Suprapubic skin (tissue), 4 donors: ENCODE measurements at regions not wholly inside any gene's neighbourhood (a gene's known extent, or its start where the extent isn't known, plus 50 kb on each side); places are given as distances from the start of the nearest gene placed in this dataset.

Experiments used
- DNase-seq, 2 donors: peaks; one replicate each; pipeline ENCODE4 v3.0.0-alpha.2; 2019; ENCODE audit warnings: low spot score in 2 of 2
- H3K27ac ChIP-seq: fragments of 200-600 bp; sonication (generic); one replicate; pipeline ENCODE4 v1.5.1; 2019
- H3K27me3 ChIP-seq: fragments of 200-600 bp; sonication (generic); one replicate; pipeline ENCODE4 v1.5.1; 2019
- H3K36me3 ChIP-seq: fragments of 200-600 bp; sonication (generic); one replicate; pipeline ENCODE4 v1.5.1; 2019
- H3K4me1 ChIP-seq: fragments of 200-600 bp; sonication (generic); one replicate; pipeline ENCODE4 v1.5.1; 2019
- H3K4me3 ChIP-seq: fragments of 200-600 bp; sonication (generic); one replicate; pipeline ENCODE4 v1.5.1; 2019; ENCODE audit warnings: mild to moderate bottlenecking
- H3K9me3 ChIP-seq: fragments of 200-600 bp; sonication (generic); one replicate; pipeline ENCODE4 v1.5.1; 2019
- EP300 ChIP-seq: sonication (generic); formaldehyde crosslinking; IDR thresholded peaks from one replicate; pipeline ENCODE4 v1.6.1; 2017; ENCODE audit warnings: antibody characterized with exemption
- POLR2A ChIP-seq, 2 donors: fragments of 450-650 bp; IDR thresholded peaks; one replicate each; pipeline ENCODE4 v1.6.1; 2017; ENCODE audit warnings: antibody characterized with exemption in 2 of 2, mild to moderate bottlenecking in 2 of 2, moderate library complexity in 2 of 2
- POLR2AphosphoS5 ChIP-seq, 3 donors: sonication (generic); formaldehyde crosslinking; IDR thresholded peaks; one replicate each; pipeline ENCODE4 v1.6.1; 2017; ENCODE audit warnings: antibody characterized with exemption in 3 of 3
- WGBS: methylation state at CpG from one replicate; pipeline ENCODE4 v1.1.5; 2018; 5-methylcytosine and 5-hydroxymethylcytosine counted together
- TF ChIP-seq, protein P1 (sequence below), 2 donors: fragments of 200-600 bp in 1 of 2; fragments of 450-650 bp in 1 of 2; sonication (generic) in 1 of 2; IDR thresholded peaks; one replicate each; pipeline ENCODE4 v1.5.1; 2016 to 2019; ENCODE audit warnings: antibody characterized with exemption in 2 of 2, mild to moderate bottlenecking in 1 of 2, moderate library complexity in 1 of 2

DNA sequence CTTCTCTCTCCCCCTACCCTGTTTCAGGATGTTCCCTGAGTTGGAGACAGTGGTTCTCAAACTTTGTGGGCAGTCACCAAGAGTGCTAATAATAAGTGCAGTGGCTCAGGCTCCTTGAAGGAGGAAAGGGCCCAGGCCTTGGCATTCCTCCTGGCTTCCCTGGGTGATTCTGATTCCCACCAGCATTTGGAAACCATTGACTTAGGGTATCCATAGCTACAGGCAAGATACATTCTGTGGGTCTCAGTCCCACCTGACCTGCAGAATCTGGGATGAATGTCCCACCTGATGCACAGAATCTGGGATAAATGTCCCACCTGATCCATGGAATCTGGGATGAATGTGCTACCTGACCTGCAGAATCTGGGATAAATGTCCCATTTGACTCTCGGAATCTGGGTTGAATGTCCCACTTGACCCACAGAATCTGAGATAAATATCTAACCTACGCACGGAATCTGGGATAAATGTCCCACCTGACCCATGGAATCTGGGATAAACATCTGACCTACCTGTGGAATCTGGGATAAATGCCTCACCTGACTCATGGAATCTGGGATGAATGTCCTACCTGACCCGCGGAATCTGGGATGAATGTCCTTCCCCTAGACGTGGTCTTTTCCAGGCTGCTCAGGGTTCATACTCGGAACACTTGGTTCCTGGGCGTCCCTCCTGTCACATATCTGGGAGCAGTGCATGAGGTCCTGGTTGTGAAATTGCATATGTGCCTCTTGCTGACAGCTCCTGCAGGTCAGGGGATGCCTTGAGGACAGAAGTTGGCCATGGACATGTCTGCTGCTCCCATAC is 136.7 kb upstream of the HS3ST2 start:
- no peak overlapping the region for H3K4me3 ChIP-seq
- no peak for TF ChIP-seq EP300
- no peak for TF ChIP-seq POLR2AphosphoS5 (IDR thresholded peaks at IDR 0.05)
- TF ChIP-seq, protein P1, sequence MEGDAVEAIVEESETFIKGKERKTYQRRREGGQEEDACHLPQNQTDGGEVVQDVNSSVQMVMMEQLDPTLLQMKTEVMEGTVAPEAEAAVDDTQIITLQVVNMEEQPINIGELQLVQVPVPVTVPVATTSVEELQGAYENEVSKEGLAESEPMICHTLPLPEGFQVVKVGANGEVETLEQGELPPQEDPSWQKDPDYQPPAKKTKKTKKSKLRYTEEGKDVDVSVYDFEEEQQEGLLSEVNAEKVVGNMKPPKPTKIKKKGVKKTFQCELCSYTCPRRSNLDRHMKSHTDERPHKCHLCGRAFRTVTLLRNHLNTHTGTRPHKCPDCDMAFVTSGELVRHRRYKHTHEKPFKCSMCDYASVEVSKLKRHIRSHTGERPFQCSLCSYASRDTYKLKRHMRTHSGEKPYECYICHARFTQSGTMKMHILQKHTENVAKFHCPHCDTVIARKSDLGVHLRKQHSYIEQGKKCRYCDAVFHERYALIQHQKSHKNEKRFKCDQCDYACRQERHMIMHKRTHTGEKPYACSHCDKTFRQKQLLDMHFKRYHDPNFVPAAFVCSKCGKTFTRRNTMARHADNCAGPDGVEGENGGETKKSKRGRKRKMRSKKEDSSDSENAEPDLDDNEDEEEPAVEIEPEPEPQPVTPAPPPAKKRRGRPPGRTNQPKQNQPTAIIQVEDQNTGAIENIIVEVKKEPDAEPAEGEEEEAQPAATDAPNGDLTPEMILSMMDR (IDR thresholded peaks at IDR 0.05) = no peak
- TF ChIP-seq POLR2A (IDR thresholded peaks at IDR 0.05) = no peak
- DNase-seq = peak in 1 of 2 donors; percentile 59

DNA sequence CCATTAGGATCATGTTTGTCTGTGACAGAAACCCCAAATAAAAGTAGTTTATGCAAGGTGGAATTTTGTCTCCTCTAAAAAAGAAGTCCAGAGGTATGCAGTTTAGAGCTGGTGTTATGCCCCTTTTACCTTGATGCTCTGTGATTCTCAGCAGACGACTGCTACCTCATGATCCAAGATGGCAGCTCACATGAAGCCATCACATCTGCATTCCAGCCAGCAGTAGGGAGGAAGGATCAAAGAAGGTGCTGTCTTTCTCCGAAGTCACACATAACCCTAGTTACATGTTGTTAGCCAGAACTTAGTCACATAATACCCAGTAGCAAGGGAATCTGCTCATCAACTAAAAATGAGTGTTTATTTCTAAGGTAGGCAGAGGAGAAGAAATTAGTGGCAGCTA is 135.7 kb upstream of the HS3ST2 start:
- Histone ChIP-seq H3K4me3 (no peak overlapping the region), H3K9me3 (no peaks in the 10 kb centered on the region), H3K4me1 (peaks cover 2% of the 10 kb centered on the region), H3K27ac (no peak overlapping the region), H3K36me3 (no peaks in the 10 kb centered on the region), H3K27me3 (peaks cover 8% of the 10 kb centered on the region)
- TF ChIP-seq EP300 (no peak), POLR2AphosphoS5 (IDR thresholded peaks at IDR 0.05) (no peak), POLR2A (IDR thresholded peaks at IDR 0.05) (no peak)
- TF ChIP-seq, protein P1 (IDR thresholded peaks at IDR 0.05) = no peak
- peak in 1 of 2 donors; percentile 4 for DNase-seq
- 88% methylated on average over 2 of the region's 2 CpGs for WGBS

More for the DNA sequence above, 136.7 kb upstream of the HS3ST2 start:
- no peak overlapping the region for H3K27ac ChIP-seq
- H3K36me3 ChIP-seq = no peaks in the 10 kb centered on the region
- peaks cover 3% of the 10 kb centered on the region for H3K4me1 ChIP-seq
- H3K27me3 ChIP-seq = peaks cover 8% of the 10 kb centered on the region
- H3K9me3 ChIP-seq = no peaks in the 10 kb centered on the region
- 85% methylated on average over 7 of the region's 8 CpGs for WGBS

DNA sequence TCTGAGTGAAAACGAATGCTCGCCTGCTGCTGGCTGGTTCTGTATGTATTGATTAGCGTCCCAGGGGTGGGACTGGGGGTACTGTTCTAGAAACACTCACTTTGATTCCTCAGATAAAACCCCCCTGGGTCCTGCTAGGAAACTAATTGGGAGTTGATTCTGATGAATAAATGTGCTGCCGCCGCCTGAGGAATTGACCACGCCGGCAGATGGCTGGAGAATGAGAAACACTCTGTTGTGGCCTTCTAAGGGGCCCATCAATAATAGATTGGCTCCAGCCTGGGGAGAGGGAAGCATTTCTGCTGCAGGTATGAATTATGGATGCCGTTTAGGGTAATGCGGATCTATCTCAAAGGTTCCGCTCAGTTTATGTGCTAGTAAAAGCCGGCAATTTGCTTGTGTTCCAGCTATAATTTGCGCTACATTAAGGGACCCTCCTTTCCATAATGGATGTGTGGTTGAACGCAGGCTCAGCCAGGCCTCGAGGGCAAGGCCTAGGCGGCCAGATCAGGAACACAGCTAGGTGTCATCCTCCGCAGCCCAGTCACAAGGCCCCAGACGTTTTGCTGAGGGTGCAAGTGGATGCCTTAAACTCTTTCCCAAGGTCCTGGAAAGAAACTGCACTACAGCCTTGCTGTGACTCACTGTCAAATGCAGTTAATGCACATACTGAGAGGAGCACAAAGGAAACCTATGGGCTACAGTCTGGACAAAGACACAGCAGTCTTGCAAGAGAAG is 132.2 kb upstream of the HS3ST2 start:
- H3K27ac ChIP-seq = no peak overlapping the region
- DNase-seq = no peak
- TF ChIP-seq, protein P1 (IDR thresholded peaks at IDR 0.05) = no peak
- H3K27me3 ChIP-seq = peaks cover 8% of the 10 kb centered on the region
- no peaks in the 10 kb centered on the region for H3K9me3 ChIP-seq
- WGBS = 91% methylated on average over 13 of the region's 17 CpGs
- H3K4me3 ChIP-seq = no peak overlapping the region
- H3K36me3 ChIP-seq = no peaks in the 10 kb centered on the region
- H3K4me1 ChIP-seq = peaks cover 17% of the 10 kb centered on the region

DNA sequence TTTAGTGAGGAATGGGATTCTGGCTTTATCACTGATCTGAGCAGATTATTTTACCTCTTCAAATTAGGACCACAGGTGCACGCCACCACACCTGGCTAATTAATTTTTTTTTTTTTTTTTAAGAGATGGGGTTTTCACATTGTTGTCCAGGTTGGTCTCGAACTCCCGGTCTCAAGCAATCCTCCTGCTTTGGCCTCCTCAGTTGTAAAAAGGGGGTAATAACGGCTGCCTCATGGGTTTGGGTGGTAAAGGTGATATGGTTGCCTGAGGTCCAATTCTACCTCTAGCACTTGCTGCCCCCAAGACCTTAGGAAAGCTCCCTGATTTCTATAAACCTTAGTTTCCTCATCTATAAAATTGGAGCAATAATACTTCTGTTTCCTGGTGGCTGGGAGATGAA is 130.7 kb upstream of the HS3ST2 start:
- TF ChIP-seq, protein P1 (IDR thresholded peaks at IDR 0.05) = no peak
- no peak for TF ChIP-seq EP300
- TF ChIP-seq POLR2AphosphoS5 (IDR thresholded peaks at IDR 0.05) = no peak
- no peak for TF ChIP-seq POLR2A (IDR thresholded peaks at IDR 0.05)
- H3K9me3 ChIP-seq = no peaks in the 10 kb centered on the region
- H3K27ac ChIP-seq = no peak overlapping the region
- DNase-seq = no peak
- no peaks in the 10 kb centered on the region for H3K36me3 ChIP-seq
- 92% methylated on average over 4 of the region's 4 CpGs for WGBS
- H3K27me3 ChIP-seq = peaks cover 8% of the 10 kb centered on the region
- H3K4me1 ChIP-seq = peaks cover 17% of the 10 kb centered on the region
- no peak overlapping the region for H3K4me3 ChIP-seq
